ENCODE measurements at regions not wholly inside any gene's neighbourhood (a gene's known extent, or its start where the extent isn't known, plus 50 kb on each side); places are given as distances from the start of the nearest gene placed in this dataset.

GRCh38 chr16:85466989-85467388 lies 146.1 kb upstream of the GSE1 start:
- Histone ChIP-seq H3K27ac (no peak overlapping the region), H3K4me3 (no peak overlapping the region), H3K9me3 (no peaks in the 10 kb centered on the region), H3K4me1 (peaks cover 3 to 11% (median 6%) of the 10 kb centered on the region in 3 donors), H3K36me3 (no peaks in the 10 kb centered on the region), H3K27me3 (no peaks in the 10 kb centered on the region)
- intact Hi-C loops (cut with DNase I) = no loop called here
- no peak for ATAC-seq
- no peak for FAIRE-seq
- TF ChIP-seq CTCF (IDR thresholded peaks at IDR 0.05) = no peak
- no peak for DNase-seq
- 95 to 98% methylated on average over 12 of the region's 12 CpGs for WGBS, 2 donors

- intact Hi-C loops (cut with DNase I) = no loop called here
- no peak for FAIRE-seq
- H3K27me3 ChIP-seq = no peaks in the 10 kb centered on the region
- no peak for ATAC-seq
- no peak for TF ChIP-seq CTCF (IDR thresholded peaks at IDR 0.05)
- no peak overlapping the region for H3K27ac ChIP-seq
- peaks cover 0 to 7% (median 7%) of the 10 kb centered on the region in 3 donors for H3K4me1 ChIP-seq
- H3K9me3 ChIP-seq = no peaks in the 10 kb centered on the region
- no peaks in the 10 kb centered on the region for H3K36me3 ChIP-seq
- 93 to 94% methylated on average over 20 of the region's 20 CpGs for WGBS, 2 donors
- no peak overlapping the region for H3K4me3 ChIP-seq
- DNase-seq = no peak
Measured at GRCh38 chr16:85469929-85470590, 143.1 kb upstream of the GSE1 start.

GRCh38 chr16:85470873-85471272 lies 142.2 kb upstream of the GSE1 start:
- Histone ChIP-seq H3K9me3 (no peaks in the 10 kb centered on the region), H3K27me3 (no peaks in the 10 kb centered on the region), H3K4me3 (no peak overlapping the region), H3K36me3 (no peaks in the 10 kb centered on the region), H3K27ac (no peak overlapping the region), H3K4me1 (peaks cover 0 to 7% (median 7%) of the 10 kb centered on the region in 3 donors)
- DNase-seq (no peak), ATAC-seq (peak in 1 of 4 donors; percentile 35), FAIRE-seq (no peak)
- intact Hi-C loops (cut with DNase I) = no loop called here
- TF ChIP-seq CTCF (IDR thresholded peaks at IDR 0.05) = no peak
- WGBS, 2 donors = 48 to 74% methylated on average over 13 of the region's 13 CpGs

GRCh38 chr16:85471469-85472431 lies 141.4 kb upstream of the GSE1 start:
- Histone ChIP-seq H3K27ac (peak overlapping the region; percentile 22 to 51 (median 40)), H3K27me3 (no peaks in the 10 kb centered on the region), H3K36me3 (no peaks in the 10 kb centered on the region), H3K4me3 (no peak overlapping the region), H3K9me3 (no peaks in the 10 kb centered on the region), H3K4me1 (peaks cover 0 to 7% (median 7%) of the 10 kb centered on the region in 3 donors)
- intact Hi-C loops (cut with DNase I) = no loop called here
- DNase-seq (peak in 3 of 6 donors; percentile 42 to 70 (median 61)), FAIRE-seq (no peak), ATAC-seq (peak; percentile 58 to 80 (median 66))
- TF ChIP-seq CTCF (IDR thresholded peaks at IDR 0.05) = no peak
- 57 to 66% methylated on average over 15 of the region's 15 CpGs for WGBS, 2 donors

All from pancreas (tissue), 10 donors.